Stimulated activated naive B cell treated with anti-CD40 and anti-IgM and Interleukin-4, amounts not matched to agents 10 μg/mL and 1 μg/mL and 100 μg/mL, for 72 hours (primary cell): ENCODE measurements at regions not wholly inside any gene's neighbourhood (a gene's known extent, or its start where the extent isn't known, plus 50 kb on each side); places are given as distances from the start of the nearest gene placed in this dataset.
A peak's percentile ranks its signal among the peaks of the same experiment; 100 is the strongest.
"Not testable (repeated sequence)": the region's sequence is repeated elsewhere in the genome, so short reads cannot be mapped to it uniquely, and the experiment has no call there.

Experiments used
- ATAC-seq, 2 donors: fragments of 150-1000 bp; cut with Tn5 transposase; replicated peaks; 2 replicates each; pipeline ENCODE4 v1.10.0; 2021; ENCODE audit warnings: moderate library complexity in 1 of 2
- DNase-seq: peaks from one replicate; pipeline ENCODE4 v3.0.0; 2021
- H3K27ac Mint-ChIP-seq: one replicate; pipeline ENCODE4 v1.8.0; 2022; ENCODE audit warnings: mild to moderate bottlenecking, mixed read lengths
- H3K27me3 Mint-ChIP-seq, 2 donors: one replicate each; pipeline ENCODE4 v1.8.0; 2022; ENCODE audit warnings: mixed read lengths in 2 of 2
- H3K36me3 Mint-ChIP-seq, 2 donors: one replicate each; pipeline ENCODE4 v1.8.0; 2022; ENCODE audit warnings: mixed read lengths in 2 of 2, mild to moderate bottlenecking in 1 of 2
- H3K4me1 Mint-ChIP-seq, 2 donors: one replicate each; pipeline ENCODE4 v1.8.0; 2022; ENCODE audit warnings: mixed read lengths in 2 of 2, mild to moderate bottlenecking in 1 of 2
- H3K4me3 Mint-ChIP-seq, 2 donors: one replicate each; pipeline ENCODE4 v1.8.0; 2022; ENCODE audit warnings: mild to moderate bottlenecking in 2 of 2, mixed read lengths in 2 of 2, moderate library complexity in 1 of 2
- H3K9me3 Mint-ChIP-seq, 2 donors: one replicate each; pipeline ENCODE4 v1.8.0; 2022; ENCODE audit warnings: mixed read lengths in 2 of 2, mild to moderate bottlenecking in 1 of 2

DNA sequence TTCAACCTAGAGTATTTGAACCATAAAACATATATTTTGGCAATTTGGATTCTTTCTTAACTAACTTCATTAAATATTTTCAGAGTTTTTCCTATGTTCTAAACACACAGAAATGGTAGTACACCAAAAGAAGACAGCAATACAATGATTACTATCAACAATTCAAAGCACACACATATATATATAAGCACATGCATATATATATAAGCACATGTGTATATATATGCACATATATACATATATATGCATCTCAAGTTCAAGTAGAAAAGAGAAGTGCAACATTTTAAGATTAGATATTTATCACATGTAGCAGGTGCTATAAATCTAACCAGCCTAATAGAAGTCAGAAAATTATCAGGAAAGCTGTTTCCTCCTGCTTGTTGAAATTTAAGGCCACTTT lies 320.9 kb upstream of the FSIP2 start:
- H3K36me3 Mint-ChIP-seq = no peaks in the 10 kb centered on the region
- H3K27ac Mint-ChIP-seq = no peak overlapping the region
- ATAC-seq (no peak), DNase-seq (no peak)
- H3K4me3 Mint-ChIP-seq = no peak overlapping the region
- no peaks in the 10 kb centered on the region for H3K27me3 Mint-ChIP-seq
- peaks cover 0 to 7% of the 10 kb centered on the region in 2 donors for H3K9me3 Mint-ChIP-seq
- H3K4me1 Mint-ChIP-seq = no peaks in the 10 kb centered on the region

DNA sequence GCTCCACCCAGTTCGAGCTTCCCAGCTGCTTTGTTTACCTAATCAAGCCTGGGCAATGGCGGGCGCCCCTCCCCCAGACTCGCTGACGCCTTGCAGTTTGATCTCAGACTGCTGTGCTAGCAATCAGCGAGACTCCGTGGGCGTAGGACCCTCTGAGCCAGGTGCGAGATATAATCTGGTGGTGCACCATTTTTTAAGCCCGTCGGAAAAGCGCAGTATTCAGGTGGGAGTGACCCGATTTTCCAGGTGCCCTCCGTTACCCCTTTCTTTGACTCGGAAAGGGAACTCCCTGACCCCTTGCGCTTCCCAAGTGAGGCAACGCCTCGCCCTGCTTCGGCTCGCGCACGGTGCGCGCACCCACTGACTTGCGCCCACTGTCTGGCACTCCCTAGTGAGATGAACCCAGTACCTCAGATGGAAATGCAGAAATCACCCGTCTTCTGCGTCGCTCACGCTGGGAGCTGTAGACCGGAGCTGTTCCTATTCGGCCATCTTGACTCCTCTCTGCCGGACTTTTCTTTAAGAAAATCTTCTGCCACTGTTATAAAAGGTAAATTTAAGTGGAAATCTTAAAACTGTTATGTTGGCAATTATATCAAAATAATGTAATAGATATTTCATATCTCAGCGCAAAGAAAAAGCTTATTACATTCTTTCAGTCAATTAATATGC lies 313.5 kb upstream of the FSIP2 start:
- H3K9me3 Mint-ChIP-seq, H3K36me3 Mint-ChIP-seq, ATAC-seq, H3K27me3 Mint-ChIP-seq, H3K27ac Mint-ChIP-seq, H3K4me1 Mint-ChIP-seq, DNase-seq: not testable (repeated sequence)
- H3K4me3 Mint-ChIP-seq = peak overlapping the region in 1 of 2 donors; percentile 32

DNA sequence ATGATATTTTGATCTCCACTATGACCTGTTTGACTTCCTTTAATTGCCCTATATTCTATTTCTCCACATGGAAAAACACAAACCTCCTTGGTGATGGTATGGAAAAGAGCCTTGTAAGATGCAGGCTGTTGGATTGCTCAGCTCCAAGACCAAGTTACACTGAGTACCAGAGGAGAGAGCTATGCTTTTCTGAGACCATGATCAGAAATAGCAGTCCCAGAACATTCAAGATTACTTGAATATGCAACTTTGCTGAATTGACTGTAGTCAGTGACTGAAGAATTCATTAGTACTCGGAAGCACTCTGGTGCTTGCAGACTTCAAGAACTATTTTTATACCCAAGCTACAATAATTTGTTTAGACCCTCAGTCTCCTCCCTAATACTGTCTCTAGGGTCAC lies 310.6 kb upstream of the FSIP2 start:
- no peak overlapping the region for H3K27ac Mint-ChIP-seq
- no peaks in the 10 kb centered on the region for H3K4me1 Mint-ChIP-seq
- no peaks in the 10 kb centered on the region for H3K9me3 Mint-ChIP-seq
- no peak overlapping the region for H3K4me3 Mint-ChIP-seq
- DNase-seq (no peak), ATAC-seq (no peak)
- H3K27me3 Mint-ChIP-seq = no peaks in the 10 kb centered on the region
- H3K36me3 Mint-ChIP-seq = no peaks in the 10 kb centered on the region

DNA sequence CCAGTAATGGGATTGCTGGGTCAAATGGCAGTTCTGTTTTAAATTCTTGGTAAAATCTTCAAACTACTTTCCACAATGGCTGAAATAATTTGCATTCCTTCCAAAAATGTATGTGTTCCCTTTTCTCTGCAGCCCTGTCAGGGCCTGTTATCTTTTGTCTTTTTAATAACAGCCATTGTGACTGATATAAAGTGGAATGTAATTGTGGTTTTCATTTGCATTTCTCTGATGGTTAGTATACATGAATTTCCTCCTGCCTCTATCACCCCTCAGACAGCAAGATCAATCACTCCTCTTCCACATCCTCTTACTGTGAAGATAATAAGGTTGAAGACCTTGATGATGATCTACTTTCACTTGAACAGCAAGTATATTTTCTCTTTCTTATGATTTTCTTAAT lies 304.8 kb upstream of the FSIP2 start:
- no peaks in the 10 kb centered on the region for H3K4me1 Mint-ChIP-seq
- ATAC-seq = no peak
- H3K27ac Mint-ChIP-seq = no peak overlapping the region
- peaks cover 0 to 6% of the 10 kb centered on the region in 2 donors for H3K9me3 Mint-ChIP-seq
- no peaks in the 10 kb centered on the region for H3K27me3 Mint-ChIP-seq
- no peak overlapping the region for H3K4me3 Mint-ChIP-seq
- no peaks in the 10 kb centered on the region for H3K36me3 Mint-ChIP-seq
- no peak for DNase-seq

DNA sequence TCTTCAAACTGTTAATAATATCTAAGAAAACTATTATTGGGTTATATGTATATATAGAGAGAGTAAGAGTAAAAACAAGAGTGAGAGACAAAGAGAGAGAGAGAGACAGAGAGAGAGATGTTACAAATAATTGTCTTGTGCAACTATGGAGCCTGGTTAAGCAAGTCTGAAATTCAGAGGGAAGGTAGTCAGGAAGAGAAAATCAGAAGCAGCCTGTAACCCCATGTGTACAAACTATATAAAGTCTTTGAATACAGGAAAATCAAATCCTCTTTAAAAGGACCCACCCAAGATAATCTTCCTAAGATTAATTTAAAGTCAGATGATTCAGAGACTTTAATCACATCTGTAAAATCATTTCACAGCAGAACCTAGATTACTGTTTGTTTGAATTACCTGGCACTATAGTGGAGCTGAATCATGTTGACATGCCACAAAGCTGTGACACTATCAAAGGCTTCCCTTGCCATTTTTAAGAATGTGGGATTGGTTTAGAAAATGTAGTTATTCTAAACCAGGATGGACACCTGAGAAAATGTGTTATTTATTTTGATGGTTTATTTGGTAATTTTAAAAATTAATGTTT lies 301.7 kb upstream of the FSIP2 start:
- no peak overlapping the region for H3K4me3 Mint-ChIP-seq
- peaks cover 0 to 6% of the 10 kb centered on the region in 2 donors for H3K9me3 Mint-ChIP-seq
- no peak overlapping the region for H3K27ac Mint-ChIP-seq
- DNase-seq (no peak), ATAC-seq (no peak)
- no peaks in the 10 kb centered on the region for H3K4me1 Mint-ChIP-seq
- no peaks in the 10 kb centered on the region for H3K36me3 Mint-ChIP-seq
- no peaks in the 10 kb centered on the region for H3K27me3 Mint-ChIP-seq

DNA sequence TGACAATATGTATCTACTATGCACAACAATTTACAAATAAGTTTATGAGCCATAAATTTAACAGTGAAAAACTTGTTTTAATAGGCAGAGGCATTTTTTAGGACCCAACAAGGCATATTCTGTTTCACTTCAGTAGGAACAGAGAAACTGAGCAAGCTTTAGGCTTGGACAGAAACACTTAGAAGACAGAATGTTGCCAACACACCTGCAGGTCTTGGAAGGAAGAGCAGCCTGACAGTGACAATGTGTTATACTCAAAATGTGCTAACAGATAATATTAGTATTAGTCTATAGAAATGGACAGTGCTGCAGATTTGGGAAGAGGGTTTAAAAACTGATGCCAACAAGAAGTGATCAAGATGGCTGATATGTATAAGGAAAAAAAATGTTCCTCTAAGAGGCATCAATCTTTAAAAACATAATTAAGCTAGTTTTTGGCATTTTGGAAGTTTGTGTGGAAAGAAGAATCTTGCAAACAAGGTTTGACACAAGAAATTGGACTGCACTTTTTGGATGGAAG lies 297.1 kb upstream of the FSIP2 start:
- DNase-seq (no peak), ATAC-seq (no peak)
- Mint-ChIP-seq H3K4me1 (no peaks in the 10 kb centered on the region), H3K9me3 (no peaks in the 10 kb centered on the region), H3K36me3 (no peaks in the 10 kb centered on the region), H3K4me3 (no peak overlapping the region), H3K27ac (no peak overlapping the region), H3K27me3 (no peaks in the 10 kb centered on the region)

DNA sequence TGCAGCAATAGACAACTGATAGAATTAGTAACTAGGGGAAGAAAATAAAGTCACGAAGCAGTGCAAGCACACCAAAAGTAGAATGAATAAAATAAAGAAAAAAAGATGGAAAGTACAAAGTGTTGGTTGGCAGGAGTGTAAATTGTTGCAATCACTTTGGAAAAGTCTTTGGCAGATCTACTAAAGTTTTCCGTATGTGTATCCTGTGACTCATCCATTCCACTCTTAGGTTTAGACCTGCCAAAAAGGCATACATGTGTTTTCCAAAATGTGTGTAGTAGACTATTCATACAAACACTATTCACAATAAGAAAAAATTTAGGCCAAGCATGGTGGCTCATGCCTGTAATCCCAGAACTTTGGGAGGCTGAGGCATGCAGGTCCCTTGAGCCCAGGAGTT lies 282.1 kb upstream of the FSIP2 start:
- Mint-ChIP-seq H3K27me3 (no peaks in the 10 kb centered on the region), H3K36me3 (no peaks in the 10 kb centered on the region), H3K27ac (no peak overlapping the region), H3K4me3 (no peak overlapping the region), H3K9me3 (peaks cover 4 to 13% of the 10 kb centered on the region in 2 donors), H3K4me1 (no peaks in the 10 kb centered on the region)
- DNase-seq (no peak), ATAC-seq (no peak)

DNA sequence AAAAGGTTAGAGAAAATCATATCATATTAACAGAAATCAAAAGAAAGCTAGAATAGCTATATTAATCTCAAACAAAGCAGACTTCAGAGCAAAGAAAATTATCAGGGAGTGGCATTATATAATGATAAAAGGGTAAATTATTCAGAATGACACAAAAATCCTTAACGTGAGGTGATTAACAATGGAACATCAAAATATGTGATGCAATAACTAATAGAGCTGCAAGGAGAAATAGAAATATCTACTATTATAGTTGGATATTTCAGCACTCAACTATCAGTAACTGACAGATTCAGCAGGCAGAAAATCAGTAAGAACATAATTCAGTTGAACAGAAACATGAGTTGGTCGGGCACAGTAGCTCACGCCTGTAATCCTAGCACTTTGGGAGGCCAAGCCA lies 275.1 kb upstream of the FSIP2 start:
- DNase-seq = no peak
- Mint-ChIP-seq H3K4me1 (no peaks in the 10 kb centered on the region), H3K4me3 (no peak overlapping the region), H3K27ac (no peak overlapping the region), H3K9me3 (peaks cover 2 to 7% of the 10 kb centered on the region in 2 donors), H3K27me3 (no peaks in the 10 kb centered on the region), H3K36me3 (no peaks in the 10 kb centered on the region)
- ATAC-seq = no peak

DNA sequence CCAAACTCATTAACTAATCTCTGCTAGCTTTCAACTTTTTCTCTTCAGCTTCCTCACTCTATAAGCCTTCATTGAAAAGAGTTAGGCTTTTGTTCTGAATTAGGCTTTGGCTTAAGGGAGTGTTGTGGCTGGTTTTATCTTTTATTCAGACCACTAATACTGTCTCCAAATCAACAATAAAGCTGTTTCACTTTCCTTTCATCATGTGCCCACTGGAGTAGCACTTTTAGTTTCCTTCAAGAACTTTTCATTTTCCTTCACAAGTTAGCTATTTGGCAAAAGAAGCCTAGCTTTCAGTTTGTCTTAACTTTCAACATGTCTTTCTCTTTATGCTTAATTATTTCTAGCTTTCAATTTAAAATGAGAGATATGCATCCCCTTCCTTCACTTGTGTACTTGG lies 271.7 kb upstream of the FSIP2 start:
- H3K27ac Mint-ChIP-seq = no peak overlapping the region

DNA sequence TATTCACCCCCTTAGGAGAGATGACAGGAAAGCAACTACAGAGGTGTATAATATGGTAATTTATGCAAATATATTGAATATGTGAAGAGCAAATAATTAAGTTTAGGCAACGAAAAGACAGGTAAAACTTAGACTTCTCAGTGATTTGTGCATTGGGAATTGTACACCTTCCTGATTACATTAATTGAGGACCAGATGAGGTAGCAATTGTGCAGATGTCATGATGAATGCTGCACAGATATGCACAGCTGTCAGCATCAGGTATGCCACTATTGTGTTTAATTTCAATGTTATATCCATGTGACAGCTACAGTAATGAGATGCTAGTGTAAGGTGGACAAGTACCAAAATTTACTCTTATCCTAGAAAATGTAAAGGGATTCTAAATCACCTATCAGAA lies 267.2 kb upstream of the FSIP2 start:
- no peak for ATAC-seq
- Mint-ChIP-seq H3K36me3 (no peaks in the 10 kb centered on the region), H3K4me3 (no peak overlapping the region), H3K4me1 (no peaks in the 10 kb centered on the region), H3K27ac (no peak overlapping the region), H3K9me3 (no peaks in the 10 kb centered on the region), H3K27me3 (no peaks in the 10 kb centered on the region)
- DNase-seq = no peak

More for the DNA sequence above, 271.7 kb upstream of the FSIP2 start:
- no peak for DNase-seq
- no peaks in the 10 kb centered on the region for H3K27me3 Mint-ChIP-seq
- ATAC-seq = no peak
- no peaks in the 10 kb centered on the region for H3K4me1 Mint-ChIP-seq
- peaks cover 2 to 7% of the 10 kb centered on the region in 2 donors for H3K9me3 Mint-ChIP-seq
- H3K4me3 Mint-ChIP-seq = no peak overlapping the region
- H3K36me3 Mint-ChIP-seq = no peaks in the 10 kb centered on the region

DNA sequence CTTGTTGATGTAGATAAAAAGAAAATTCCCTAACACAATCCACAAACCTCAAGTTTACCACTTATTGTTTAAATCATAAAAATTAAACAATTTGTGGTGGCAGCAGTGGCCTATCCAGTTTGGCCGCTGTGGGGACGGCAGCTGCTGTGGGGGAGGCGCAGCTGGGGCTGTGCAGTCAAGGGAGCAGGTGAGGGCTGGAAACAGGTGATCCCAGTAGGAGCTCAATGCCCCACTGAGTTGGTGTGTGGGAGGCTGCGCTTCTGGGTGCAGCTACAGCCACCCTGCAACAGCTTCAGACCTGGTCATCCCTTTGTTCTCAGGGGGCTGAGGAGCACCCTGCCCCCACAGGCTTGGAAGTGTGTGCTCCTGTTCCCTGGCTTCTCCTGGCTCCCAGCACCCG lies 266.0 kb upstream of the FSIP2 start:
- no peak for ATAC-seq
- Mint-ChIP-seq H3K36me3 (no peaks in the 10 kb centered on the region), H3K4me1 (no peaks in the 10 kb centered on the region)

DNA sequence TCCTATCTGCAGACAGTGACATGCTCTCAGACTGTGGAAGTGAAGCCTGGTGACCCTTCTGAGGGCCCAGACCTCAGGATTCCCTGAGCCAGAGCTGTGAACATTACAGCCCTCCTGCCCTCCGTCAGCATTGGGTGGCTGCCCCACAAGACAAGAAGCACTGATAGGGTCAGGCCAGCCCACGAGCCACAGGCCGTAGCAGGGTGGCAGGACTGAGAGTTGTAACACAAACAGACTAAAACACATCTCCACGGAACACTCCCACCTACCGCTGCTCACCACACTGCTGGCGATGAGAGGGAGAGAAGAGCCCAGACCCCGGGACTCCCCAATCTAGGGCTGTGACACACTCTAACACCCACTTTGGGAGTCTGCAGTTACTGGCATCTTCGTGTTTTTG lies 264.8 kb upstream of the FSIP2 start:
- H3K36me3 Mint-ChIP-seq = no peaks in the 10 kb centered on the region
- peaks cover 0 to 1% of the 10 kb centered on the region in 2 donors for H3K9me3 Mint-ChIP-seq
- no peaks in the 10 kb centered on the region for H3K27me3 Mint-ChIP-seq
- H3K27ac Mint-ChIP-seq = no peak overlapping the region
- H3K4me3 Mint-ChIP-seq = no peak overlapping the region
- H3K4me1 Mint-ChIP-seq = no peaks in the 10 kb centered on the region
- DNase-seq (no peak), ATAC-seq (no peak)

More for the DNA sequence above, 266.0 kb upstream of the FSIP2 start:
- DNase-seq = no peak
- Mint-ChIP-seq H3K27ac (no peak overlapping the region), H3K27me3 (no peaks in the 10 kb centered on the region), H3K4me3 (no peak overlapping the region), H3K9me3 (peaks cover 0 to 1% of the 10 kb centered on the region in 2 donors)

DNA sequence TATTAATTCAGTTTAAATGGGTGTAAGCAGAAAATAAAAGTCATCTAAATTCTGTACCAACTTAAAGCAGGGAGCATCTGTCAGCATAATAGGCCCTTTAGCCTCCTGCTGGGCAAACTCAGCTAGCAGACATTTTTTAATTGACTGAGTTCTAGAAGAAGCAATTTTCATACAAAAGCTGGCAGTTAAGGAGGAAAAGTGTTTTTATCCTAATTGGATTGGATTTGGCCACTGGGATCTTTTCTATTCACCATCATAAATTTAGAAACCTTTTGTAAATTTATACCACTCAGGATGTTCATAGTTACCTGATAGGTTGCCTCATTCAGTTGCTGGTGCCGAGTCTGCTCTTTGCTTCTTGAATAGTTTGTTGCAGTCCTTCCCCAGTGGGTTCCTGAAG lies 262.7 kb upstream of the FSIP2 start:
- Mint-ChIP-seq H3K27me3 (no peaks in the 10 kb centered on the region), H3K9me3 (peaks cover 0 to 1% of the 10 kb centered on the region in 2 donors), H3K4me3 (no peak overlapping the region), H3K4me1 (no peaks in the 10 kb centered on the region), H3K27ac (no peak overlapping the region), H3K36me3 (no peaks in the 10 kb centered on the region)
- no peak for ATAC-seq
- DNase-seq = no peak

DNA sequence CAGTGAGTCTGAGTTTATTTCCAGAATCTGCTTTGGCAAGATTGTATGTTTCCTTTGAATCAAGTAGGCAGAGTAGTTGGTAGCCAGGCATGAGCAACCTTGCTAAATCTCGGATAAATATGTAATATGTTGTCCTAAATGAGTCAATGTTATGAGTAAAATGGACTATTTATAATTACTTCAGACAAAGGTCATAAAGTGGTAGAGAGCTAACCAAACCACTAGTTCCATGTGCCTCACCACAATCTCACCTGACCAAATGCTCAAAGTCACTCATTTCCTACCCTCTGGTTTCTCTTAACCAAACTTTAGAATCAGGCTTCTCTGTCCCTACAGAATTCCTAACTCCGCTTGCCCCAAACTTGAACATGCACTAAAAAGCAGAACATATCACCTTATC lies 261.2 kb upstream of the FSIP2 start:
- ATAC-seq (no peak), DNase-seq (no peak)
- H3K4me3 Mint-ChIP-seq = no peak overlapping the region
- no peaks in the 10 kb centered on the region for H3K27me3 Mint-ChIP-seq
- no peaks in the 10 kb centered on the region for H3K4me1 Mint-ChIP-seq
- no peaks in the 10 kb centered on the region for H3K36me3 Mint-ChIP-seq
- H3K27ac Mint-ChIP-seq = no peak overlapping the region
- H3K9me3 Mint-ChIP-seq = peaks cover 0 to 1% of the 10 kb centered on the region in 2 donors

DNA sequence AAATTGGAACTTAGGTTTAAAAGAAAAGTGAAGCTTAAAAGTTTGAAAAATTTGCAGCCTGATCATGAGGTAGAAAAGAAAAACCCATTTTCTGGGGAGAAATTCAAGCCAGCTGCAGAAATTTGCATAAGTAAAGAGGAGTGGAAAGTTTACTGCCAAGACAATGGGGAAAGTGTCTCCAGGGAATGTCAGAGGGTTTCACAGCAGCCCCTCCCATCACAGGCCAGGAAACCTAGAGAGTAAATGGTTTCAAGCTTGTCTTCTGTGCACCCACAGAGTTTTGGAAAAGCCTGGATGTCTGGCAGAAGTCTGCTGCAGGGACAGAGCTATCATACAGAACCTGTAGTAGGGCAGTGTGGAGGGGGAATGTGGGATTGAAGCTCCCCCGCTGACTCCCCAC lies 254.0 kb upstream of the FSIP2 start:
- ATAC-seq (no peak), DNase-seq (no peak)
- Mint-ChIP-seq H3K27ac (no peak overlapping the region), H3K36me3 (no peaks in the 10 kb centered on the region), H3K27me3 (no peaks in the 10 kb centered on the region), H3K4me3 (no peak overlapping the region), H3K4me1 (no peaks in the 10 kb centered on the region), H3K9me3 (peaks cover 5 to 13% of the 10 kb centered on the region in 2 donors)
